ENCODE measurements at regions not wholly inside any gene's neighbourhood (a gene's known extent, or its start where the extent isn't known, plus 50 kb on each side); places are given as distances from the start of the nearest gene placed in this dataset.

DNA sequence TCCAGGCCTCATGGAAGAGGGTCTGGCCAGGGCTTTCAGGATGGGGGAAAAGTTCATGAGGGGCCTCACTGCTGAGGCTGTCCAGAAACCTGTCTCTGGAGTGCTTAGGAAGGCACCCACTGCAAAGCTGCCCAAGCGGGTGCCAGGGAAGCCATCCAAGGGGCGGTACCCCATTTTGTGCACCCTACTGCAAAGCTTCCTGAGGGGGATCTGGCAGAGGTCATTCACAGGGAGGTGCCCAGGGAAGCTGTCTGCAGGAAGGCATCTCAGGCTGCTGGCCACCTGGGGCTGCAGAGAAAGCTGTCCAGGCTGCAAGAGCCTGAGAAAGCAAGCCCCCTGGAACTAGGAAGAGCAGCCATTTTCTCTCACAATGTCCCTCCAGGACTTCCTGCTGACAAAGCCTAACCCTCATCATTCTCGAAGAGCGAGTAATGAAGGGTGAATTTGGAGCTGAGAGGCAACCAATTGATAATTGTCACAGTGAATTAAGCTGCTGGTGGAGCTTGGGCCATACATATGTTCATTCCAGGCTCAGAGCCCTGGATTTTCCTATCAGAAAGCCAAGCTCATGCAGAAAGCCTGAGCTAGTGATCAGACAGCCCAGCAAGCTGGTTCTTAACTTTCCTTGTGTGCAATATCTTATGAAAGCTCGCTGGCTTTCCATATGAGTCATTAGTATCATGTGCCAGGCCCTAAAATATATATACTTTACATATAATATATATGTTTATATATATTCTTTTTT is 62.2 kb upstream of the SLC22A16 start:
- DNase-seq (ENCODE audit: insufficient read length, low spot score) (no peak), FAIRE-seq (no peak)

DNA sequence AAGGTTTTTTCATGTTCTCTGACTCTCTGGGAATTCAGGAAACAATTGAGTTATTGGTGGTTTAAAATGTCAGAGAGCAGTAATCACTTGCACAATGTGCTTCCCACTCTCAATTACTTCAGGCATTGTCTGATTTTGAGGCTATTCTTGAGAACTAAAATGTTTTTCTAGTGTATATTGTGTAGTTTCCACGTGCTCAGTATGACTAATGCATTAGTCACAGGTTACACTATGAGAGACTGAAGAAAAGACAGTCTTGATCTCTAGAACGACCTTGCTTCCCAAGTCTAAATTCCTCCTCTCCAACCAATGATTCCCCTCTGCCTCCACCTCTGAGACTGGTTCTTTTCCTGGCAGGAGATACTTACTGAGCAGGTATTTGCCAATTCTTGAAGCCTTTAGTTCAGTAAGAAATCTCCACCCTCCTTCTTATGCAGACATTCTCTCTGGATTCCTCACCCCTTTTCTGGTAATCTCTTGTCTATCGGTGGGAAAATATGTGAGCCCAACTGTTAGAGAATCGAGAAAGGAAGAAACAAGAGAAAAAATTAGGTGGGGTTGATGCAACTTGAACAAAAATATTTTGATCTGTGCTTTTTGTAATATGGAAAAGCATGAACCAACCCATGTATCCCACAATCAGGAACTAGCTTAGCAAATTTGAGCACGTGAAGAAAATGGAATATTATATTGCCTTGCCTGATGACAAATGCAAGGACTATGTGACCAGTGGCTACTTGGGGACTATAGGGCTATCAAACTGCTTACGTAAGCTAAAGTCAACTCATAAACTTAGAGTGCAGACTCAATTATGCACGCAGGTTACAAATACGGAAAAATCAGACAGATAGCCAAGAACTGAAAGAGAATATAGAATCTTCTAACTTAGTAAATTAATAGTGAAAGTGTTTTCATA is 61.1 kb upstream of the SLC22A16 start:
- FAIRE-seq (no peak), DNase-seq (ENCODE audit: insufficient read length, low spot score) (no peak)

DNA sequence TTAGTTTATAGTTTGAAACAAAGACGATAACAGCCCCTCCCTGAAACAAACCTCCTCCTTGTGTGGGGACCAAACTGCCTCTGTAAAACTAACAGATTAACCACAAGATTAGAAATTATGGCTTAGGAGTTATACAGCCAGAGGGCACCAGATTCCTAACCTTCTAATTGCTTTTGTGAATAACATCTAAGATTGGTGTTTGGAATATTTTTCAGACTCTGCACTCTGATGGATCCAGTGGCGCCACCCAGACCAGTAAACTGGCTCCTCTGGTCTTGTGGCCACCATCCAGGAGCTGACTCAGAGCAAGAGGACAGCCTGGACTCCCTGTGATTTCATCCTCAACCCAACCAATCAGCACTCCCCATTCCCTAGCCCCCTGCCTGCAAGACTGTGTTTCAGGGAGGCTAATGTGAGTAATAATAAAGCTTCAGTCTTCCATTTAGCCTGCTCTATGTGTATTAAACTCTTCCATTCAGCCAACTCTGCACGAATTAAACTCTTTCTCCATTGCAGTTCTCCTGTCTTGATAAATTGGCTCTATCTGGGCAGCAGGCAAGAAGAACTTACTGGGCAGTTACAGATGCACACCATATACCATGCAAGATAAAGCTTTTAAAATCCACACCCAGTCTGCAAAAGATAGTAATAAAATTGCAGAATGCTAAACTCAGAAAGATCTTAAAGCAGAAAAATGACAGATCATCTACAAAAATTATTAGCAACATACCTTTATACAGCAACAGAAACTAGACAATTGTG is 58.5 kb upstream of the SLC22A16 start:
- no peak for DNase-seq (ENCODE audit: insufficient read length, low spot score)
- FAIRE-seq = no peak

DNA sequence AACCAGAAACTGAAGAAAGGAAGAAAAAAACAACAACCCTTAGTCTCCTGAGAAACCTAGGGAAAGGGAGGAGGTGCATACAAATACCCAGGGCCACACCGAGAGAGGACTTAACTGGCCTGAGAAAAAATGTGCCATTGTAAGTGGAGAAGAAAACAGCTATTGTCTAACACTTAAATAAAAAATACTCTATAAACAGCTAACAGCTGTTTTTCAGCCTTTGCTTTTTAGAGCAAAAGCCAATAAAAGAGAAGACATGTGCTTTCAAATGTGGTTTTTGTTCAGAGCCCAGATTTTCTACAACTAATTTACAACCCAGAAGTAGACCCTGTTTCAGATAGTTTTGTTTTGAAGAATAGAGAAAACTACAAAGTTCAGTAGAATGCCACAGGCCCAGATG is 56.0 kb upstream of the SLC22A16 start:
- FAIRE-seq (no peak), DNase-seq (ENCODE audit: insufficient read length, low spot score) (no peak)

DNA sequence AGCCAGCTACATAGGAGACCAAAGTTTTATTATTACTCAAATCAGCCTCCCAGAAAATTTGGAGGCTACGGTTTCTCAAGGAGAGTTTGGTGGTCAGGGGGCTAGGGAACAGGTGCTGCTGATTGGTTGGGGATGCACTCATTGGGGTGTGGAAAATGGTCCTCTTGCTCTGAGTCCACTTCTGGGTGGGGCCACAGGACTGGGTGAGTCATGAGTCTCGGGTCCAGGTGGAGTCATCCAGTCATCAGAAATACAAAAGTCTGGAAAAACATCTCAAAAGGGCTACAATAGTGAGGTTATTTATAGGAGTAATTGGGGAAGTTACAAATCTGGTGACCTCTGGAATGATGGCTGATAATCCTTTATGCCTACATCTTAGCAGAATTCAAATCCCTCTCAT is 54.3 kb upstream of the SLC22A16 start:
- no peak for DNase-seq (ENCODE audit: insufficient read length, low spot score)
- no peak for FAIRE-seq

DNA sequence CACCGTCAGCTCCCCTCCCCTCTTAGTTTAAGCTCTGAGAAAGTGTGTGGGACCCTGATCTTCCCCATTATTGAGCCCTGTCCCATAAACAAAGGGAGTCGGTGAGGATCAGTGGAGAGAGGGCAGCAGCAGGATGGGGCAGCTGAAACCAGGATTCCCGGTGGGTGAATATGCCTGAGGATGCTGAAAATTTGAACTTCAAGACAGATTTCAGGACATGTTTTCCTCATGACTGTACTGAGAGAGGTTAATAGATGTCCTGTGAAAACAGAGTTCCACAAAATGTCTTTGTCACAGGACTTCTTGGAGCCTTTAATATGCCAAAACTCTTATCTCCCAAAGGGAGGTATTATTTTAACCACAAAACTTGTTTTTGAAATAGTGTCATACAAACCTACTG is 53.5 kb upstream of the SLC22A16 start:
- DNase-seq (ENCODE audit: insufficient read length, low spot score) (no peak), FAIRE-seq (no peak)

DNA sequence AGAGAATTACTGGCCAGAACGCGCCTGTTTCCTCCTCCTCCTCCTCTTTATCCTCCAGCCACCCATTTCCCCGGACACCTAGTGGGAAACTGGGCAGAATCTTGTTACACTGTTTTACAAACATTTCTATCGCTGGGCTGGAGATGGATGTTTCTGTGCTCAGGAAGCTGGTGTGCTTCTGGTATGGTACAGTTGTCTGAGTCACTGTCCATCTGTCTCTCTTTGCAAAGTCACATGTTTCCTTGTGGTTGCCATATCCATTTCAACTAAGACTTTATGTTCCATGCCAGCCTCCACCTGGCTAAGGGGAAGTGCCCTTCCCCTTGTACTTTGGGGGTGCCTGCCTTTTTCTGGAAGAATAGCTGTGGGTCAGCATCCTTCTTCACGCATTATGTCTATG is 52.9 kb upstream of the SLC22A16 start:
- DNase-seq (ENCODE audit: insufficient read length, low spot score) (no peak), FAIRE-seq (no peak)

DNA sequence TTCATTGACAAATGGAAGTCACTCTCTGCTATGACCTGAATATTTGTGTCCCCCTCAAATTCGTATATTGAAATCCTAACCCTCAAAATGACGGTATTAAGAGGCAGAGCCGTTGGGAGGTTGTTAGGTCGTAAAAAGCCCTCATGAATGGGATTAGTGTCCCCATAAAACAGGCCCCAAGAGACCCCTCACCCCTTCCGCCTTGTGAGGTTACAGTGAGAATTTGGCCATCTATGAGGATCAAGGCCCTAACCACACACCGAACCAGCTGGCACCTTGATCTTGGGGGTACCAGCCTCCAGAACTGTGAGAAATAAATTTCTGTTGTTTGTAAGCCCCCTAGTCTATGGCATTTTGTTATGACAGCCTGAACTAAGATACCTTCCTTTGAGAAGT is 52.5 kb upstream of the SLC22A16 start:
- no peak for FAIRE-seq
- DNase-seq (ENCODE audit: insufficient read length, low spot score) = no peak

DNA sequence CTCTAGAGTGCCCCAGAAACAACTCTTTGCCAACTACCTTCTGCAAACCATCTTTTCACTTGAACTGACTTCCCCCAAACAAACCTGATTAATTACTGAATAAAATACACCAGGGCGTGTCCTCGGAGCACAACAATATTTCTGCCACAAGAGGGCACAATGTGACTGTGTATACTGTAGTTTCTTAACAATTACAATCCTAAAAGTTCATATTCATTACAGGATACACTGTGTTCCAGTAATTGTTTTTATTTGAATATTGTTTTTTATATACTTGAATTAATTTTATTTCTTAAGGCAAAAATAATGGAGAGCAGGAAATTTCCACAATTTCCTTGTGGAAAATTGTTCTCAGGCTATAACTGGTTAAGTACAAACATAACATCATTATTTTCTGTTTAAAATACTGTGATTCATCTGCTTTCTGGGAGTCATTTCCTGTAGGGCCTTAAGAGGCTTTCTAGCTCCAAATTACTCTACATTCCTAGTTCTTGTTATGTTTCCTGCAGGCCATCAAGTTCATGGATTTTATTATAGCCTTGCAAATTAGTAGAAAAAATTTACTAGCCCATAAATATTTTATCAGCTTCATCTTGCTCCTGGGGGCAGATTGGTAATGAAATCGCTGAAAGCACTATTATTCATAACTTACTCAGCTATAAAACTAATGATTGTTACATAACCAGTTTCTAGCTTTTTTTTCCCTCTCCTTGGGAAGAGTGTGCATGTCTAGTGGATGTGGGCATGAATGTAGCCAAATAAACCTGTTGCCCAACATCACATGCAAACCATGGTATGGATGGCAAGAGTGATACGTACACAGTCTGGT is 51.9 kb upstream of the SLC22A16 start:
- peak; percentile 32 for DNase-seq (ENCODE audit: insufficient read length, low spot score)
- FAIRE-seq = peak; percentile 72

DNA sequence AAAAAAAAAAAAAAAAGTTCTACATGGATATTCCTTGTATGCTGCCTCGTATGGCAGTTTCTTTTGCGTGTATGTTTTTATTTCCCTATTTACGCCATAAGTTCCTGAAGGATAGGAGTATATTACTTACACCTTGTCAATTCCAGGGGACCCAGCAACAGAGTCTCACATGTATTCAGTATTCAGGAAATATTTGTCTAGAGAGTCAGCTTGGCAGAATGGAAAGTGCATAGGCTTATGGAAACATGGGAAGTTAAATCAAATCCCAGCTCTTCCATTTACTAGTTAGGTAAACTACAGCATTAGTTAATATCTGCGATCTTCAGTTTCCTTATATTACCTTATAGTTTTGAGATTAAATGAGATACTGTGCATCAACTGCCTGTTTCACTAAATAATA is 51.1 kb upstream of the SLC22A16 start:
- DNase-seq (ENCODE audit: insufficient read length, low spot score) = no peak
- no peak for FAIRE-seq

DNA sequence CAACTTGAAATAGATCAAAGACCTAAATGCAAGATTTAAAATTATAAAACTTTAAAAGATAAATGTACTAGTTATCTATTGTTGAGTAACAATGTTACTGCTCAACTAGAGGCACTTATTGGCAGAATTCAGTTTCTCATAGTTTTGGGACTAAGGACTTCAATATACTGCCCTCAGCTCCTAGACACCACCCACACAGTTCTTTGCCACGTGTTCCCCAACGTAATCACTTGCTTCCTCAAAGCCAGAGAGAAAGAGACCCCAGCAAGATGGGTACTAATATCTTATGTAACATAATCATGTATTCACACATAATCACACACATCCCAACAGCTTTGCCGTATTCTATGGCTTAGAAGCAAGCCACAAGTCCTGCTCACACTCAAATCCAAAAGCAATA is 50.3 kb upstream of the SLC22A16 start:
- FAIRE-seq (no peak), DNase-seq (ENCODE audit: insufficient read length, low spot score) (no peak)

Measured in GM19239 (cell line).